ENCODE measurements at regions not wholly inside any gene's neighbourhood (a gene's known extent, or its start where the extent isn't known, plus 50 kb on each side); places are given as distances from the start of the nearest gene placed in this dataset.

DNA sequence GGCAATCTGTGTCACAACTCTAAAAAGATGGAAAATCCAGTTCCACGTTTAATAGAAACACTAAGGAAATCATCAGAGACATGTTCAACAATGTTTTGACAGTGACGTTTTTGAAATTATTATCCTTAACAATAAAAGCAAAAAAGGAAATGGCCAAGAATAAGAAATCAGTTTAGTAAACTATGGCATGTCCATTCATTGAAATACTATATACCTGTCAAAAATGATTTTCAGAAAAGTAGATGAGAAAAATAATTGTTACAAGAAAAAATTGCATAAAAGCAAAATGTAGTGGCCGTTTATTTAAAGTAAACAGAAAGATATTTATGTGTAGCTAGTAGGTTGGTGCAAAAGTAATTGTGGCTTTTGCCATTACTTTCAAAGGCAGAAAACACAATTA lies 345.4 kb upstream of the NPSR1 start:
- Mint-ChIP-seq H3K36me3 (peaks cover 16% of the 10 kb centered on the region), H3K4me3 (no peak overlapping the region), H3K4me1 (peaks cover 6% of the 10 kb centered on the region; the same call in 1 of the 2 replicates), H3K27ac (no peak overlapping the region), H3K27me3 (ENCODE audit: low read depth) (no peaks in the 10 kb centered on the region), H3K9me3 (peaks cover 22% of the 10 kb centered on the region)
- no peak for DNase-seq (ENCODE audit: low spot score)
- ChIA-PET CTCF (no interaction called here), POLR2A (no interaction called here)
- no peak for ATAC-seq
- TF ChIP-seq HMGXB4 (CRISPR knock-in tag; IDR thresholded peaks at IDR 0.05) = no peak
- TF ChIP-seq GRHL2 (CRISPR knock-in tag; IDR thresholded peaks at IDR 0.05; ENCODE audit: insufficient replicate concordance, severe bottlenecking) = no peak
- TF ChIP-seq ELF4 (CRISPR knock-in tag; IDR thresholded peaks at IDR 0.05; ENCODE audit: low read depth) = no peak
- TF ChIP-seq OVOL2 (CRISPR knock-in tag; IDR thresholded peaks at IDR 0.05; ENCODE audit: borderline replicate concordance) = no peak
- TF ChIP-seq GTF2I (CRISPR knock-in tag; conservative IDR thresholded peaks at IDR 0.05) = peak; percentile 51; the same call in 1 of the 2 replicates
- no peak for TF ChIP-seq ZBTB21 (CRISPR knock-in tag; IDR thresholded peaks at IDR 0.05; ENCODE audit: borderline replicate concordance)
- TF ChIP-seq, protein P1, sequence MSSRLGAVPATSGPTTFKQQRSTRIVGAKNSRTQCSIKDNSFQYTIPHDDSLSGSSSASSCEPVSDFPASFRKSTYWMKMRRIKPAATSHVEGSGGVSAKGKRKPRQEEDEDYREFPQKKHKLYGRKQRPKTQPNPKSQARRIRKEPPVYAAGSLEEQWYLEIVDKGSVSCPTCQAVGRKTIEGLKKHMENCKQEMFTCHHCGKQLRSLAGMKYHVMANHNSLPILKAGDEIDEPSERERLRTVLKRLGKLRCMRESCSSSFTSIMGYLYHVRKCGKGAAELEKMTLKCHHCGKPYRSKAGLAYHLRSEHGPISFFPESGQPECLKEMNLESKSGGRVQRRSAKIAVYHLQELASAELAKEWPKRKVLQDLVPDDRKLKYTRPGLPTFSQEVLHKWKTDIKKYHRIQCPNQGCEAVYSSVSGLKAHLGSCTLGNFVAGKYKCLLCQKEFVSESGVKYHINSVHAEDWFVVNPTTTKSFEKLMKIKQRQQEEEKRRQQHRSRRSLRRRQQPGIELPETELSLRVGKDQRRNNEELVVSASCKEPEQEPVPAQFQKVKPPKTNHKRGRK (CRISPR knock-in tag; IDR thresholded peaks at IDR 0.05; ENCODE audit: borderline replicate concordance) = no peak
- TF ChIP-seq ATF1 (CRISPR knock-in tag; IDR thresholded peaks at IDR 0.05) = no peak
- TF ChIP-seq ZNF219 (CRISPR knock-in tag; IDR thresholded peaks at IDR 0.05; ENCODE audit: borderline replicate concordance) = no peak

DNA sequence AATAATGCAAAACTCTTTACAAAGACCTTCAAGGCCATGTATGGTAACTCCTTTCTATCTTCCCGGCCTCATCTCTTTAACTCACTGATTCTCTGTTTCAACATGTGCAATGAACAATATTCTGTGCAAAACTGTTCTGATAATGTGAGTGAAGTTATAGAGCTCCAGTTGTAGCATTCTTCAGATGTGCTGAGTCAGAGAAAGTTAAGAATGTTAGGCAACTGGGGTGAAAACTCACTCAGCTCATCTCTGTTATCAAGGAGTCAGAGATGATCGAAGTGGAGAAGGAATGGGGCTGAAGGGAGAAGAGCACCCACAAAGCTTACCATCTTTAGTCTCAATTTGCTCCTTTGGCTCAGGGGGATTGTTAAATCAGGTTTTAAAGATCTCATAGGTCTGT lies 344.7 kb upstream of the NPSR1 start:
- POLR2A ChIA-PET = no interaction called here
- DNase-seq (ENCODE audit: low spot score) (no peak), ATAC-seq (no peak)
- H3K9me3 Mint-ChIP-seq = peaks cover 22% of the 10 kb centered on the region
- TF ChIP-seq, protein P2, sequence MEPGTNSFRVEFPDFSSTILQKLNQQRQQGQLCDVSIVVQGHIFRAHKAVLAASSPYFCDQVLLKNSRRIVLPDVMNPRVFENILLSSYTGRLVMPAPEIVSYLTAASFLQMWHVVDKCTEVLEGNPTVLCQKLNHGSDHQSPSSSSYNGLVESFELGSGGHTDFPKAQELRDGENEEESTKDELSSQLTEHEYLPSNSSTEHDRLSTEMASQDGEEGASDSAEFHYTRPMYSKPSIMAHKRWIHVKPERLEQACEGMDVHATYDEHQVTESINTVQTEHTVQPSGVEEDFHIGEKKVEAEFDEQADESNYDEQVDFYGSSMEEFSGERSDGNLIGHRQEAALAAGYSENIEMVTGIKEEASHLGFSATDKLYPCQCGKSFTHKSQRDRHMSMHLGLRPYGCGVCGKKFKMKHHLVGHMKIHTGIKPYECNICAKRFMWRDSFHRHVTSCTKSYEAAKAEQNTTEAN (CRISPR knock-in tag; IDR thresholded peaks at IDR 0.05) = no peak
- TF ChIP-seq, protein P3, sequence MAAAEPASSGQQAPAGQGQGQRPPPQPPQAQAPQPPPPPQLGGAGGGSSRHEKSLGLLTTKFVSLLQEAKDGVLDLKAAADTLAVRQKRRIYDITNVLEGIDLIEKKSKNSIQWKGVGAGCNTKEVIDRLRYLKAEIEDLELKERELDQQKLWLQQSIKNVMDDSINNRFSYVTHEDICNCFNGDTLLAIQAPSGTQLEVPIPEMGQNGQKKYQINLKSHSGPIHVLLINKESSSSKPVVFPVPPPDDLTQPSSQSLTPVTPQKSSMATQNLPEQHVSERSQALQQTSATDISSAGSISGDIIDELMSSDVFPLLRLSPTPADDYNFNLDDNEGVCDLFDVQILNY (CRISPR knock-in tag; IDR thresholded peaks at IDR 0.05) = no peak
- no peak for TF ChIP-seq FOXJ3 (CRISPR knock-in tag; IDR thresholded peaks at IDR 0.05; ENCODE audit: borderline replicate concordance)
- TF ChIP-seq ZNF263 (CRISPR knock-in tag; IDR thresholded peaks at IDR 0.05; ENCODE audit: low read depth) = no peak
- TF ChIP-seq SMAD4 (CRISPR knock-in tag; IDR thresholded peaks at IDR 0.05) = no peak
- TF ChIP-seq, protein P4, sequence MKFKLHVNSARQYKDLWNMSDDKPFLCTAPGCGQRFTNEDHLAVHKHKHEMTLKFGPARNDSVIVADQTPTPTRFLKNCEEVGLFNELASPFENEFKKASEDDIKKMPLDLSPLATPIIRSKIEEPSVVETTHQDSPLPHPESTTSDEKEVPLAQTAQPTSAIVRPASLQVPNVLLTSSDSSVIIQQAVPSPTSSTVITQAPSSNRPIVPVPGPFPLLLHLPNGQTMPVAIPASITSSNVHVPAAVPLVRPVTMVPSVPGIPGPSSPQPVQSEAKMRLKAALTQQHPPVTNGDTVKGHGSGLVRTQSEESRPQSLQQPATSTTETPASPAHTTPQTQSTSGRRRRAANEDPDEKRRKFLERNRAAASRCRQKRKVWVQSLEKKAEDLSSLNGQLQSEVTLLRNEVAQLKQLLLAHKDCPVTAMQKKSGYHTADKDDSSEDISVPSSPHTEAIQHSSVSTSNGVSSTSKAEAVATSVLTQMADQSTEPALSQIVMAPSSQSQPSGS (CRISPR knock-in tag; IDR thresholded peaks at IDR 0.05; ENCODE audit: borderline replicate concordance, low read depth) = no peak
- no peak for TF ChIP-seq NFYB (CRISPR knock-in tag; conservative IDR thresholded peaks at IDR 0.05; ENCODE audit: low read depth)
- no peak for TF ChIP-seq MXD4 (CRISPR knock-in tag; IDR thresholded peaks at IDR 0.05; ENCODE audit: borderline replicate concordance)
- TF ChIP-seq TEAD4 (CRISPR knock-in tag; IDR thresholded peaks at IDR 0.05) = no peak
- TF ChIP-seq, protein P5, sequence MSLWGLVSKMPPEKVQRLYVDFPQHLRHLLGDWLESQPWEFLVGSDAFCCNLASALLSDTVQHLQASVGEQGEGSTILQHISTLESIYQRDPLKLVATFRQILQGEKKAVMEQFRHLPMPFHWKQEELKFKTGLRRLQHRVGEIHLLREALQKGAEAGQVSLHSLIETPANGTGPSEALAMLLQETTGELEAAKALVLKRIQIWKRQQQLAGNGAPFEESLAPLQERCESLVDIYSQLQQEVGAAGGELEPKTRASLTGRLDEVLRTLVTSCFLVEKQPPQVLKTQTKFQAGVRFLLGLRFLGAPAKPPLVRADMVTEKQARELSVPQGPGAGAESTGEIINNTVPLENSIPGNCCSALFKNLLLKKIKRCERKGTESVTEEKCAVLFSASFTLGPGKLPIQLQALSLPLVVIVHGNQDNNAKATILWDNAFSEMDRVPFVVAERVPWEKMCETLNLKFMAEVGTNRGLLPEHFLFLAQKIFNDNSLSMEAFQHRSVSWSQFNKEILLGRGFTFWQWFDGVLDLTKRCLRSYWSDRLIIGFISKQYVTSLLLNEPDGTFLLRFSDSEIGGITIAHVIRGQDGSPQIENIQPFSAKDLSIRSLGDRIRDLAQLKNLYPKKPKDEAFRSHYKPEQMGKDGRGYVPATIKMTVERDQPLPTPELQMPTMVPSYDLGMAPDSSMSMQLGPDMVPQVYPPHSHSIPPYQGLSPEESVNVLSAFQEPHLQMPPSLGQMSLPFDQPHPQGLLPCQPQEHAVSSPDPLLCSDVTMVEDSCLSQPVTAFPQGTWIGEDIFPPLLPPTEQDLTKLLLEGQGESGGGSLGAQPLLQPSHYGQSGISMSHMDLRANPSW (CRISPR knock-in tag; conservative IDR thresholded peaks at IDR 0.05; ENCODE audit: low read depth) = no peak
- H3K4me3 Mint-ChIP-seq = no peak overlapping the region
- CTCF ChIA-PET = no interaction called here
- peaks cover 16% of the 10 kb centered on the region for H3K36me3 Mint-ChIP-seq
- H3K4me1 Mint-ChIP-seq = peaks cover 6% of the 10 kb centered on the region; the same call in 1 of the 2 replicates
- no peak overlapping the region for H3K27ac Mint-ChIP-seq
- H3K27me3 Mint-ChIP-seq (ENCODE audit: low read depth) = no peaks in the 10 kb centered on the region
